H1 (cell line): ENCODE measurements at regions not wholly inside any gene's neighbourhood (a gene's known extent, or its start where the extent isn't known, plus 50 kb on each side); places are given as distances from the start of the nearest gene placed in this dataset.

ENCODE experiments used
- CTCF ChIA-PET: fragments of 300-600 bp; sonication (Branson Sonifier 250); formaldehyde crosslinking; loops from one replicate; lab custom pipeline; 2021; ENCODE audit not compliant: partially characterized antibody; lab: Charles Lee
- POLR2A ChIA-PET: fragments of 300-600 bp; sonication (Branson Sonifier 250); formaldehyde crosslinking; loops from one replicate; lab custom pipeline; 2021; ENCODE audit warnings: inconsistent platforms; ENCODE audit not compliant: partially characterized antibody; lab: Charles Lee
- DNase-seq, 2 experiments: peaks; one replicate each; pipeline versions ENCODE4 v3.0.0 to v3.0.0-alpha.2; 2010 to 2022; ENCODE audit warnings: low spot score in 2 of 2, low read depth in 1 of 2, mixed read lengths in 1 of 2
- FAIRE-seq: peaks from 2 replicates; lab custom pipeline; 2011; peaks lifted over from hg19 to GRCh38; lab: Jason Lieb, UNC
- H2AFZ ChIP-seq: 2 replicates; pipeline ENCODE4 v1.8.1; 2012; ENCODE audit warnings: low read length, inconsistent platforms
- H2AK5ac ChIP-seq: 2 replicates; pipeline ENCODE4 v1.6.1; 2013; ENCODE audit warnings: low read depth, low read length
- H2BK120ac ChIP-seq: replicated peaks from 2 replicates; pipeline ENCODE3; 2013; ENCODE audit warnings: low read depth, low read length, inconsistent platforms
- H2BK12ac ChIP-seq: 2 replicates; pipeline ENCODE4 v1.6.1; 2013; ENCODE audit warnings: low read depth, low read length
- H2BK15ac ChIP-seq: 2 replicates; pipeline ENCODE4 v1.6.1; 2013; ENCODE audit warnings: low read length
- H2BK20ac ChIP-seq: 2 replicates; pipeline ENCODE4 v1.6.1; 2013; ENCODE audit warnings: low read length
- H2BK5ac ChIP-seq: 2 replicates; pipeline ENCODE4 v1.6.1; 2013; ENCODE audit warnings: low read depth, low read length
- H3K14ac ChIP-seq: 2 replicates; pipeline ENCODE4 v1.6.1; 2013; ENCODE audit warnings: inconsistent platforms; ENCODE audit not compliant: insufficient read length
- H3K18ac ChIP-seq: 2 replicates; pipeline ENCODE4 v1.6.1; 2013; ENCODE audit warnings: low read length; ENCODE audit errors: extremely low read depth
- H3K23ac ChIP-seq: 2 replicates; pipeline ENCODE4 v1.6.1; 2013; ENCODE audit warnings: inconsistent platforms; ENCODE audit not compliant: insufficient read length
- H3K23me2 ChIP-seq: 2 replicates; pipeline ENCODE4 v1.6.1; 2013; ENCODE audit warnings: low read depth, low read length
- H3K27ac ChIP-seq: 2 replicates; pipeline ENCODE4 v1.6.1; 2011; ENCODE audit warnings: low read depth, low read length, inconsistent platforms
- H3K27me3 ChIP-seq, 4 experiments: replicated peaks in 1 of 4; 1 replicate in 1 of 4; 2 replicates in 3 of 4; pipeline versions ENCODE4 v1.6.1 to v1.8.1; 2011 to 2013; ENCODE audit warnings: low read length in 3 of 4, mild to moderate bottlenecking in 3 of 4, inconsistent platforms in 2 of 4, mixed read lengths in 2 of 4, moderate library complexity in 1 of 4; ENCODE audit not compliant: control insufficient read depth in 3 of 4, insufficient read depth in 3 of 4; ENCODE audit errors: extremely low read depth in 1 of 4
- H3K36me3 ChIP-seq, 4 experiments: 2 replicates each; pipeline versions ENCODE4 v1.6.1 to v1.8.1; 2011 to 2013; ENCODE audit warnings: mild to moderate bottlenecking in 4 of 4, low read length in 3 of 4, moderate library complexity in 2 of 4, control low read depth in 1 of 4, inconsistent platforms in 1 of 4; ENCODE audit not compliant: insufficient read depth in 4 of 4, control insufficient read depth in 2 of 4
- H3K4ac ChIP-seq: replicated peaks from 2 replicates; pipeline ENCODE3; 2013; ENCODE audit warnings: low read length, low read depth, mixed read lengths, inconsistent platforms; ENCODE audit not compliant: insufficient read length
- H3K4me1 ChIP-seq, 4 experiments: replicated peaks in 1 of 4; 1 replicate in 1 of 4; 2 replicates in 3 of 4; pipeline versions ENCODE4 v1.6.1 to v1.8.1; 2011 to 2013; ENCODE audit warnings: low read length in 3 of 4, inconsistent platforms in 2 of 4, mixed read lengths in 1 of 4; ENCODE audit not compliant: insufficient read depth in 4 of 4, control insufficient read depth in 3 of 4
- H3K4me2 ChIP-seq, 2 experiments: 2 replicates each; pipeline versions ENCODE4 v1.6.1 to v1.8.1; 2011 to 2013; ENCODE audit warnings: low read depth in 2 of 2, low read length in 2 of 2, control low read depth in 1 of 2, inconsistent platforms in 1 of 2, mild to moderate bottlenecking in 1 of 2; ENCODE audit not compliant: insufficient read depth in 1 of 2
- H3K4me3 ChIP-seq, 4 experiments: fragments of 200-600, 300-600 bp in 1 of 4; sonication (generic), shearing (Covaris generic), sonication (Bioruptor Twin) in 1 of 4; 2 replicates each; pipeline versions ENCODE4 v1.5.1 to v1.8.1; 2011 to 2016; ENCODE audit warnings: low read length in 4 of 4, low read depth in 3 of 4, control low read depth in 2 of 4, inconsistent platforms in 2 of 4, mild to moderate bottlenecking in 2 of 4, mixed read lengths in 1 of 4, moderate library complexity in 1 of 4; ENCODE audit not compliant: insufficient read depth in 2 of 4; ENCODE audit errors: extremely low read depth in 1 of 4
- H3K56ac ChIP-seq: replicated peaks from 2 replicates; pipeline ENCODE3; 2013; ENCODE audit warnings: low read depth, mild to moderate bottlenecking, mixed read lengths, low read length, inconsistent platforms; ENCODE audit not compliant: insufficient read length
- H3K79me1 ChIP-seq: 2 replicates; pipeline ENCODE4 v1.6.1; 2013; ENCODE audit warnings: low read depth, low read length, control low read depth
- H3K79me2 ChIP-seq, 2 experiments: 2 replicates each; pipeline versions ENCODE4 v1.6.1 to v1.8.1; 2012 to 2013; ENCODE audit warnings: low read length in 2 of 2, mild to moderate bottlenecking in 2 of 2, inconsistent platforms in 1 of 2; ENCODE audit not compliant: insufficient read depth in 2 of 2, control insufficient read depth in 1 of 2
- H3K9ac ChIP-seq, 4 experiments: replicated peaks in 1 of 4; 1 replicate in 1 of 4; 2 replicates in 3 of 4; pipeline versions ENCODE4 v1.6.1 to v1.8.1; 2011 to 2013; ENCODE audit warnings: low read depth in 3 of 4, low read length in 3 of 4, control low read depth in 2 of 4, mild to moderate bottlenecking in 2 of 4, moderate library complexity in 2 of 4, inconsistent platforms in 1 of 4; ENCODE audit errors: extremely low read depth in 1 of 4
- H3K9me3 ChIP-seq, 2 experiments: 2 replicates each; pipeline versions ENCODE4 v1.6.1 to v1.8.1; 2012 to 2013; ENCODE audit warnings: mild to moderate bottlenecking in 2 of 2, moderate library complexity in 2 of 2, control low read depth in 1 of 2, inconsistent platforms in 1 of 2, low read depth in 1 of 2, low read length in 1 of 2, mixed read lengths in 1 of 2; ENCODE audit not compliant: insufficient read depth in 2 of 2
- H4K20me1 ChIP-seq, 2 experiments: replicated peaks in 1 of 2; 2 replicates each; pipeline versions ENCODE3 to v1.8.1; 2011 to 2013; ENCODE audit warnings: inconsistent platforms in 2 of 2, low read length in 2 of 2, mild to moderate bottlenecking in 1 of 2; ENCODE audit not compliant: insufficient read depth in 2 of 2, control insufficient read depth in 1 of 2
- H4K5ac ChIP-seq: 2 replicates; pipeline ENCODE4 v1.6.1; 2013; ENCODE audit warnings: low read length, low read depth, mixed read lengths, inconsistent platforms; ENCODE audit not compliant: insufficient read length
- H4K8ac ChIP-seq: 2 replicates; pipeline ENCODE4 v1.8.0; 2013; ENCODE audit warnings: mild to moderate bottlenecking, moderate library complexity, low read length, inconsistent platforms; ENCODE audit not compliant: insufficient read depth; ENCODE audit errors: extremely low read depth
- H4K91ac ChIP-seq: replicated peaks from 2 replicates; pipeline ENCODE3; 2013; ENCODE audit warnings: low read length, mixed read lengths, inconsistent platforms; ENCODE audit not compliant: insufficient read length
- CEBPB ChIP-seq: IDR thresholded peaks from 2 replicates; pipeline ENCODE4 v1.6.1; 2012; ENCODE audit warnings: low read depth, low read length
- CHD1 ChIP-seq: IDR thresholded peaks from 2 replicates; pipeline ENCODE4 v1.6.1; 2012; ENCODE audit warnings: low read depth, low read length, improper control_type of control experiment
- CTCF ChIP-seq, 3 experiments: IDR thresholded peaks; 1 replicate in 2 of 3; 2 replicates in 1 of 3; pipeline versions ENCODE4 v1.5.1 to v1.6.1; 2011; ENCODE audit warnings: low read length in 3 of 3, mild to moderate bottlenecking in 3 of 3, inconsistent platforms in 2 of 3, low read depth in 1 of 3, moderate library complexity in 1 of 3; ENCODE audit not compliant: insufficient read depth in 1 of 3; ENCODE audit errors: control extremely low read depth in 1 of 3
- EGR1 ChIP-seq: IDR thresholded peaks from 2 replicates; pipeline ENCODE4 v1.6.1; 2011; ENCODE audit warnings: low read depth, low read length, borderline replicate concordance
- POU5F1 ChIP-seq: IDR thresholded peaks from 2 replicates; pipeline ENCODE4 v1.6.1; 2011; ENCODE audit warnings: low read depth, mild to moderate bottlenecking, low read length, moderate library complexity
- SAP30 ChIP-seq: fragments of 300-600 bp; sonication (generic); IDR thresholded peaks from 2 replicates; pipeline ENCODE4 v1.7.1; 2012; ENCODE audit warnings: low read length, moderate library complexity, mild to moderate bottlenecking, inconsistent platforms; ENCODE audit not compliant: insufficient read depth, insufficient replicate concordance
- SIX5 ChIP-seq: IDR thresholded peaks from 2 replicates; pipeline ENCODE4 v1.6.1; 2011; ENCODE audit warnings: mild to moderate bottlenecking, low read depth, low read length
- SP1 ChIP-seq: IDR thresholded peaks from 2 replicates; pipeline ENCODE4 v1.6.1; 2011; ENCODE audit warnings: low read depth, low read length
- SUZ12 ChIP-seq: fragments of 200-600 bp; sonication (generic); IDR thresholded peaks from 2 replicates; pipeline ENCODE4 v1.6.1; 2012; ENCODE audit warnings: mild to moderate bottlenecking, inconsistent platforms, low read length, moderate library complexity, mixed read lengths
- TAF1 ChIP-seq: IDR thresholded peaks from 2 replicates; pipeline ENCODE4 v1.6.1; 2011; ENCODE audit warnings: mild to moderate bottlenecking, low read depth, low read length
- WGBS, 2 experiments: shearing (Covaris generic) in 1 of 2; methylation state at CpG; one replicate each; pipeline versions ENCODE4 v1.1.6 to v1.1.7; 2013 to 2015; ENCODE audit warnings: low lambda C conversion rate in 2 of 2, mixed read lengths in 2 of 2, inconsistent platforms in 1 of 2, low coverage in 1 of 2, missing lambda C conversion rate in 1 of 2; ENCODE audit not compliant: insufficient replicate concordance in 2 of 2, insufficient coverage in 1 of 2, insufficient read length in 1 of 2; ENCODE audit errors: extremely low coverage in 1 of 2, missing lambda C conversion rate in 1 of 2; 5-methylcytosine and 5-hydroxymethylcytosine counted together
- TF ChIP-seq, protein P1 (sequence below): IDR thresholded peaks from 2 replicates; pipeline ENCODE4 v1.6.1; 2012; ENCODE audit warnings: inconsistent platforms
- TF ChIP-seq, protein P2 (sequence below): IDR thresholded peaks from 2 replicates; pipeline ENCODE4 v1.6.1; 2012; ENCODE audit warnings: inconsistent platforms

- H3K18ac ChIP-seq = no peak overlapping the region
- no peak overlapping the region for H4K91ac ChIP-seq
- H4K8ac ChIP-seq = no peak overlapping the region
- H3K9me3 ChIP-seq = no peaks in the 10 kb centered on the region
- no peaks in the 10 kb centered on the region for H3K27me3 ChIP-seq
- H4K5ac ChIP-seq = no peak overlapping the region
- H3K27ac ChIP-seq = no peak overlapping the region
- no peak overlapping the region for H2AFZ ChIP-seq
- H2BK5ac ChIP-seq = no peak overlapping the region
- no peak overlapping the region for H2BK15ac ChIP-seq
- FAIRE-seq = no peak
- H3K4me1 ChIP-seq = no peaks in the 10 kb centered on the region
- no peak overlapping the region for H3K4me3 ChIP-seq
- H3K56ac ChIP-seq = no peak overlapping the region
- no peaks in the 10 kb centered on the region for H4K20me1 ChIP-seq
- no peak overlapping the region for H2AK5ac ChIP-seq
- H2BK20ac ChIP-seq = no peak overlapping the region
- no peaks in the 10 kb centered on the region for H3K36me3 ChIP-seq
- CTCF ChIA-PET = interaction anchor here (0.6 kb wide), 1 partner anchor 223 kb away, joined by 3 read pairs; no protein-coding TSS in a partner anchor
- no peaks in the 10 kb centered on the region for H3K79me2 ChIP-seq
- H2BK120ac ChIP-seq = no peak overlapping the region
- no peak overlapping the region for H3K4me2 ChIP-seq
- H2BK12ac ChIP-seq = no peak overlapping the region
- no peak overlapping the region for H3K14ac ChIP-seq
- no peak overlapping the region for H3K4ac ChIP-seq
- H3K23ac ChIP-seq = no peak overlapping the region
- H3K79me1 ChIP-seq = no peaks in the 10 kb centered on the region
- H3K9ac ChIP-seq = no peak overlapping the region
- WGBS, 2 experiments = 97 to 100% methylated on average over 1 to 4 of the region's 4 CpGs
- no peaks in the 10 kb centered on the region for H3K23me2 ChIP-seq
- no peak for DNase-seq
- POLR2A ChIA-PET = no interaction called here
- TF ChIP-seq CEBPB = no peak
- no peak for TF ChIP-seq POU5F1
- TF ChIP-seq EGR1 = no peak
- no peak for TF ChIP-seq CTCF (IDR thresholded peaks at IDR 0.05; ENCODE audit: control extremely low read depth in 1 of 3, insufficient read depth in 1 of 3, low read depth in 1 of 3, low read length in 3 of 3)
- no peak for TF ChIP-seq TAF1
- TF ChIP-seq SAP30 = no peak
- no peak for TF ChIP-seq SUZ12
- no peak for TF ChIP-seq SP1
- TF ChIP-seq, protein P1, sequence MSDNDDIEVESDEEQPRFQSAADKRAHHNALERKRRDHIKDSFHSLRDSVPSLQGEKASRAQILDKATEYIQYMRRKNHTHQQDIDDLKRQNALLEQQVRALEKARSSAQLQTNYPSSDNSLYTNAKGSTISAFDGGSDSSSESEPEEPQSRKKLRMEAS = no peak
- TF ChIP-seq, protein P2, sequence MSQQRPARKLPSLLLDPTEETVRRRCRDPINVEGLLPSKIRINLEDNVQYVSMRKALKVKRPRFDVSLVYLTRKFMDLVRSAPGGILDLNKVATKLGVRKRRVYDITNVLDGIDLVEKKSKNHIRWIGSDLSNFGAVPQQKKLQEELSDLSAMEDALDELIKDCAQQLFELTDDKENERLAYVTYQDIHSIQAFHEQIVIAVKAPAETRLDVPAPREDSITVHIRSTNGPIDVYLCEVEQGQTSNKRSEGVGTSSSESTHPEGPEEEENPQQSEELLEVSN = no peak
- no peak for TF ChIP-seq SIX5
- TF ChIP-seq CHD1 = no peak
Measured at GRCh38 chr2:21887881-21888280, 764.1 kb downstream of the TDRD15 start.
